HG03097 (cell line): ENCODE measurements at regions not wholly inside any gene's neighbourhood (a gene's known extent, or its start where the extent isn't known, plus 50 kb on each side); places are given as distances from the start of the nearest gene placed in this dataset.
A peak's percentile ranks its signal among the peaks of the same experiment; 100 is the strongest.

Experiments used
- ATAC-seq: cut with Tn5 transposase; IDR thresholded peaks from one replicate; pipeline ENCODE4 v1.9.1; 2021; ENCODE audit not compliant: unreplicated experiment, low FRiP score

DNA sequence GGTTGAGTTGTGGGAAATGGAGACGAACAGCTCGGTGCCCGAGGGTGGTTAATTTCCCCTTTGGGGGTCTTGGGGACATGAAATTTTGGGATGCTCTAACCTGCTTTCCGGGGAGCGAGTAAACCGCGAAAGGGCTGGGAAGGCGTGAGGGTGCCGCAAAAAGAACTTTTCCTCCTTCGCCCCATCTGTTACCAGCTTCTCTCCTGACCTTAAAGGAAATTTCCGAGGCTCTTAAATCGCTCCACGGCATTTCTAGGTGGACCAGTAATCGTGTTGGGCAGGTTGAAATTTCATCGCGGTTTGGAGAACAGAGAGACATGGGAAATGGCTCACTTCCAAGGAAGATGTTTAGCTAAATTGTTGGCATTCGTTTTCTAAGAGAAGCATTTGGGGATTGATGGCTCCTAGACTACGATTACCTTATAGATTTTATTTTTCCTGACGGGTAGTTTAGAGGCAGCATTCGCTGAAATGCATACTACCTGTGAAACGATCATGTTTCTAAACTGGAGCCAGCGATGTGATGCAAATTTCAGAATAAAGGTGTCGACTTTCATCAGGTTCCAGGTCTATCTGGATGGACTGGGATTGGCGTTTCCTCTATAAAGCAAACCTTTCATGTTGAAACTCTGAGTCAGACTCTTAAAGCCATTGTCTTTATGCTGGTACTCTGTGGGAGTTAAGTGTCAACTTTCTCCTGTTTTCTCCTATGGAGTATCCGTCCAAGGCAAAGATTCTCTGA is 414.5 kb downstream of the PCNX1 start:
- no peak for ATAC-seq

GRCh38 chr14:71322655-71323250 is 415.5 kb downstream of the PCNX1 start:
- no peak for ATAC-seq

DNA sequence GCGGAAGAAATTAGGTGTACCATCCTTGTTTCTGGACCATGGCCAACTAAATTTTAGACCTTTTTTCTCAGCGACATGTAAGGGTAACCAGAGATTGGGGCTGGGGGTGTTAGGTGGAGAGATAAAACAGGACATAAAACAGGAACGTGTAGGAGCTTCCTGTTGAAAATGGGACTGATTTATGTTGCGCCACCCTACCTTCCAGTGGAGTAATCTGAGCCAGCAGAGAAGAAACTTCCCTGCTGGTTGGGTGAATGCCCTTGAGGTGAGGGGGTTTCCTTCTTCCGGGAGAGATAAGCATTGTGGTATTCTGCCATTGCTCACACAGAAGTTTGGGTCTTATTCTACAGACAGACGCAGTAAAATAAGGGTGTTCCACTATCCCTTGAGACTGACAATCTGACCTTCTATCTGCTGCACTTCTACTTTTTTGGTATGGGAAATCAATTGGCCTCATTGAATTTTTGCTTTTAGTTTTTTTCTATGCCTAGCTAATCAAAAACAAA is 417.6 kb downstream of the PCNX1 start:
- peak; percentile 16 for ATAC-seq

DNA sequence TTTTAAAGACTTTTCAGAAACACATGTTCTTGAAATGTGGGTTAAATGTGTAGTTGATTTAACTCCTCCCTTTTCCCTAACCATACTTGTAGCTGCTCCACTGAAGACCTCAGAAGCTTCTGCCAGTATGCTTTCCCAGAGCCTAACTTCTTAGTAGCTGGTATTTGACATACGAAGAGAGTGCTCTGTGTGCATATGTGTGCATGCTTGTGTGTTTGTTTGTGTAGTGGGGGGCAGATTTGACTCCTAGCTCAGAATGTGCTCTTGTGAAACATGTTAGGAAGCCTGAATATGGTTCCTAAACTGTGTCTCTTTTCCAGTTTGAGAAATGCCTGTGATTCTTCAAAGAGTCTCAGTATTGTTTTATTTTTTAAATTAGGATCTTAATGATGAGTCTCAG is 420.4 kb downstream of the PCNX1 start:
- no peak for ATAC-seq

DNA sequence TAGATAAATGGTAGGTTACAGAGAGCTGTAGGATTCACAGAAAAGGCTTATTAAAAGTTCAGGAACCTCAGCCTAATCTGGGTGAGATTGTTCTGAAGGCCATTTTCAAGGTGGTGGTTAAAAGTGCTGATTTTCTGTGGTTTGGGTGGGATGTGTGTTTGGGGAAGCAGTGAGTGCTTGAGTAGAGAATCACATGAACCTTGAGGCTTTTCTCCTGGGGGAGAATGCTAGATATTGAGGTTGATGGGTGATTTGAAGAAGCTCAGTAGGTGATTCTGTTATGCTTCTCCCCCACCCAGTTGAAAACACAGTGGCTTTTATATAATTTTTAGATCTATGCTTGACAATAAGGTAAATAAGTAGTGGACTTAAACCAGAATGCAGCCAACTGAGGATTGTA is 420.9 kb downstream of the PCNX1 start:
- no peak for ATAC-seq

GRCh38 chr14:71328954-71329353 is 421.7 kb downstream of the PCNX1 start:
- ATAC-seq: no peak

- no peak for ATAC-seq
Observed at GRCh38 chr14:71331403-71331802, 424.1 kb downstream of the PCNX1 start.

DNA sequence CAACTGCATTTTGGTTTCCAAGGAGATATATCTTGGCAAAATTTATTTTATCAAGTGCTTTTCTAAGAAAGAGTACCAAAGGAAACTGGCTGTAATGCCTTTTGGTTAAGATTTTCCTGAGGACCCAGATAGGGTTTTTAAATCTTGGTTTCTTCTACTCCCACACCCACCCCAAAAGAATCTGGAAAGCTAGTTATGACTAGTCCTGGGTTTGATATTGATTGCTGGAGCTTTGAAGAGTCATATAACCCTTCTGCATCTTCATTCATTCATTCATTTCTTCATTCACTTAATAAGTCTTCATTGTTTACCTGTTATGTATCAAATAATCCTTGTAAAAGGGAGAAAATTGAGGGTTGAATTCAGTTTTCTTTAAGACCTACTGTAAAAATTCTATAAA is 425.2 kb downstream of the PCNX1 start:
- ATAC-seq: no peak

GRCh38 chr14:71333705-71334104 is 426.4 kb downstream of the PCNX1 start:
- no peak for ATAC-seq

- no peak for ATAC-seq
Observed at GRCh38 chr14:71336489-71337192, 429.4 kb downstream of the PCNX1 start.

DNA sequence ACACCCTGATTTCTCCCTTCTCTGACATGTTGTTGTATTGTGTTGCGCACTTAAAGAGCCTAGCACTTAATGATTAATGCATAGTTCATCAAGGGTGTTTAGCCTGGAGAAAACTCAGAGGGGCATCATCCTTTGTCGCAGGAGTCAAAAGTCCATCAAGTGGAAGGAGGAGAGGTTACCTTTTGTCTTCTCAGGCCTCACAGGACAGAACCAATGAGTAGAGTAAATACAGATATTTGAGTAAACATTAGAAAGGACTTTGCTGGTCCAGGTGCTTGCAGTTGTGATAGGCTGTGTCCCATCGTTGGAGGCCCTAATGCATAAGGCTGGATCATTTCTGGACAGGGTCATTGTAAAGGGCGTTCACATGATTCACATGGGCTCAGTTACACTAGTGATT is 430.9 kb downstream of the PCNX1 start:
- no peak for ATAC-seq

DNA sequence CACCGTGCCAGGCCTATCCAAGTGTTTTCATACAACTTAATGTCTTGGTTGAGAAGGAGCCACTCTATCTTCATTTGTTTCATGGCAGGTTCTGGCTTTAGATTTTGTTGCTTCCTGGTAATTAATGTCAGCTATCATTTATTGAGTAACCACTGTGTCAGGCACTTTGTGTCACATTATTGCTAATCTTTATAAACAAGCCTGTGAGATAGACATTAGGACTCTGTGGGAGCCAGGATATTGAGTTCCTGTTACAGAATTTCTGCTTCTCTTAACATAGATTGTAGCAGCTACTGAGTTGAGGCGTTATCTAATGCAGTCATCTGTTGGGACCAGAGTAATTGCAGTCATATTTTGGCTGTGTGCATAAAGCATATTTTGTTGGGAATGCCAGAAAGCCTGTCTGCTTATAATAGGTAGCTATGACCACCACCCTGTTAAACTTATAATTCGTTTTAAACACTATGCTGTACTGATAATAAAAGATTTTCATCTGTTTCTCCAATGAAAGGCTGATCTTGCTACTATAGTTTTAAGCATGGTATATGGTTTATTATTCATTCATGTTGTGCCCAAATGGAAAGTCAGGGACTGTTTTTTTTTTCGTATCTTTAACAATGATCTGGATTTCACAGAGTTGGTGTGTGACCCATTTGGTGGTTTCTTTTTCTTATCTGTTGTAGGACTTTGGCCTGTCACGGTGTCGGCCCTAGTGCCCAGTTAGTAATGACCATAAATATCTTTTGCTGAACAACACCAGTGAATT is 432.6 kb downstream of the PCNX1 start:
- no peak for ATAC-seq

GRCh38 chr14:71341156-71341555 is 433.9 kb downstream of the PCNX1 start:
- ATAC-seq: no peak

GRCh38 chr14:71343724-71344123 is 436.5 kb downstream of the PCNX1 start:
- no peak for ATAC-seq

- ATAC-seq: no peak
Observed at GRCh38 chr14:71344506-71344905, 437.2 kb downstream of the PCNX1 start.

- ATAC-seq: no peak
Observed at GRCh38 chr14:71346685-71347084, 439.4 kb downstream of the PCNX1 start.

GRCh38 chr14:71348394-71348793 is 441.1 kb downstream of the PCNX1 start:
- ATAC-seq: no peak

DNA sequence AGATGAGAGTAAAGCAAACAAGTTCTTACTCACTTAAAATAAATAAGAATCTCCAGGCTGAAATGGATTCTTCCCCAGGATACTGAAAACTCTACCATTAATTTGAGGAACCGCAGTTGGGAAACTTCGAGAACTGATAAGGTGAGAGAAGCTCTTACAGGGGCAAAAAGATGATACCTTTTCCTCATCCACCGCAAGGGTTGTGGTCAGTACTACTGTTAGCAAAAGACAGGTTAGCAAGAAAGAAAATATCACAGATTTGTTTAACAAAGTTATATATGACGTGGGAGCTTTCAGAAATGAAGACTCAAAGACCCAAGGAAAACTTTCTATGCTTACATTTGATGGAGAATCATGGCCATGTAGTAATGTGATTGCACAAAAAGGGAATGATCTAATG is 441.6 kb downstream of the PCNX1 start:
- ATAC-seq: no peak

- ATAC-seq: no peak
Observed at GRCh38 chr14:71354142-71354541, 446.9 kb downstream of the PCNX1 start.

- ATAC-seq: no peak
Observed at GRCh38 chr14:71354801-71355200, 447.5 kb downstream of the PCNX1 start.
